ENCODE measurements at regions not wholly inside any gene's neighbourhood (a gene's known extent, or its start where the extent isn't known, plus 50 kb on each side); places are given as distances from the start of the nearest gene placed in this dataset.
A peak's percentile ranks its signal among the peaks of the same experiment; 100 is the strongest.

GRCh38 chr2:200235533-200235932, 71.0 kb upstream of the SPATS2L start:
- H3K4me2 ChIP-seq (ENCODE audit: low read length): no peak overlapping the region
- H3K9me3 Mint-ChIP-seq (ENCODE audit: unreplicated experiment): peaks cover 2% of the 10 kb centered on the region
- no peak overlapping the region for H3K9ac ChIP-seq (ENCODE audit: low read length)
- H2AFZ ChIP-seq (ENCODE audit: low read depth, low read length): no peak overlapping the region
- peaks cover 10% of the 10 kb centered on the region for H3K4me1 Mint-ChIP-seq (ENCODE audit: low read depth, unreplicated experiment)
- H3K36me3 ChIP-seq (ENCODE audit: insufficient read depth, low read length): no peaks in the 10 kb centered on the region
- no peaks in the 10 kb centered on the region for H3K79me2 ChIP-seq (ENCODE audit: insufficient read depth, low read length)
- no peaks in the 10 kb centered on the region for H3K36me3 Mint-ChIP-seq (ENCODE audit: low read depth, unreplicated experiment)
- H3K4me1 ChIP-seq (ENCODE audit: insufficient read depth, low read length): no peaks in the 10 kb centered on the region
- no peak for TF ChIP-seq EZH2 (IDR thresholded peaks at IDR 0.05; ENCODE audit: insufficient read depth, low read length)
- TF ChIP-seq CTCF (IDR thresholded peaks at IDR 0.05; ENCODE audit: insufficient read depth, low read depth, low read length): no peak
- H3K4me3 Mint-ChIP-seq (ENCODE audit: unreplicated experiment): no peak overlapping the region
- no peak for DNase-seq (ENCODE audit: low read depth)
- no peak overlapping the region for H3K27ac ChIP-seq (ENCODE audit: low read depth, low read length)
- no peaks in the 10 kb centered on the region for H3K27me3 Mint-ChIP-seq (ENCODE audit: low read depth, unreplicated experiment)
- H3K27me3 ChIP-seq (ENCODE audit: insufficient read depth, low read length): peaks cover 2% of the 10 kb centered on the region
- H3K4me3 ChIP-seq (ENCODE audit: insufficient read depth, low read depth, low read length): no peak overlapping the region
- no peak for FAIRE-seq
- no peaks in the 10 kb centered on the region for H3K9me3 ChIP-seq (ENCODE audit: insufficient read depth, low read depth, low read length)
- H4K20me1 ChIP-seq (ENCODE audit: insufficient read depth, low read length): no peaks in the 10 kb centered on the region
- no peak overlapping the region for H3K27ac Mint-ChIP-seq (ENCODE audit: unreplicated experiment)

- H3K27me3 Mint-ChIP-seq (ENCODE audit: low read depth, unreplicated experiment): peaks cover 9% of the 10 kb centered on the region
- FAIRE-seq (peak; percentile 29), DNase-seq (ENCODE audit: low read depth) (peak; percentile 49)
- H3K9me3 ChIP-seq (ENCODE audit: insufficient read depth, low read depth, low read length): no peaks in the 10 kb centered on the region
- no peak overlapping the region for H3K4me3 ChIP-seq (ENCODE audit: insufficient read depth, low read depth, low read length)
- H3K27me3 ChIP-seq (ENCODE audit: insufficient read depth, low read length): peaks cover 2% of the 10 kb centered on the region
- no peaks in the 10 kb centered on the region for H4K20me1 ChIP-seq (ENCODE audit: insufficient read depth, low read length)
- no peak overlapping the region for H3K27ac ChIP-seq (ENCODE audit: low read depth, low read length)
- no peaks in the 10 kb centered on the region for H3K9me3 Mint-ChIP-seq (ENCODE audit: unreplicated experiment)
- peaks cover 18% of the 10 kb centered on the region for H3K4me1 Mint-ChIP-seq (ENCODE audit: low read depth, unreplicated experiment)
- no peaks in the 10 kb centered on the region for H3K36me3 ChIP-seq (ENCODE audit: insufficient read depth, low read length)
- peak overlapping the region; percentile 37 for H3K27ac Mint-ChIP-seq (ENCODE audit: unreplicated experiment)
- H3K4me3 Mint-ChIP-seq (ENCODE audit: unreplicated experiment): no peak overlapping the region
- H2AFZ ChIP-seq (ENCODE audit: low read depth, low read length): no peak overlapping the region
- no peaks in the 10 kb centered on the region for H3K36me3 Mint-ChIP-seq (ENCODE audit: low read depth, unreplicated experiment)
- H3K79me2 ChIP-seq (ENCODE audit: insufficient read depth, low read length): no peaks in the 10 kb centered on the region
- TF ChIP-seq CTCF (IDR thresholded peaks at IDR 0.05; ENCODE audit: insufficient read depth, low read depth, low read length) (no peak), EZH2 (IDR thresholded peaks at IDR 0.05; ENCODE audit: insufficient read depth, low read length) (no peak)
- no peak overlapping the region for H3K4me2 ChIP-seq (ENCODE audit: low read length)
- no peak overlapping the region for H3K9ac ChIP-seq (ENCODE audit: low read length)
- H3K4me1 ChIP-seq (ENCODE audit: insufficient read depth, low read length): no peaks in the 10 kb centered on the region
Measured at GRCh38 chr2:200239216-200239615, 67.3 kb upstream of the SPATS2L start.

DNA sequence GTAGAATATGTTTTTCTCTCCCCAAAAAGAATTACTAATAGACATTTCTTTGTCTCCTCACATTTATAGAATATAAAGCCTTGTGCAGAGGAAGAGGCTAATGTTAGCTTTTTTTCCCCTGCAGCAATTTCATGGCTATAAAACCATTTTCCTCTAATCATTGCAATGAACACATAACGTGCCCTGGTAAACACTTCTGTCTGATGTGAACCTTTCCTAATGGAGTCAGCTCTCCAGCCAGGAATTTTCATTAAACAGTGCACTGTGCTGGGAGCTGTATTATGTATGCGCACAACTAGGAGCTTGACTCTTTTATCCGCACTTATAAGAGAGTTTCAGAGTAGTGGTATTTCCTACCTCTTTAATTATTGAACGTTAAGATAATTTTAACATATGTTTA, 63.9 kb upstream of the SPATS2L start:
- H3K27me3 ChIP-seq (ENCODE audit: insufficient read depth, low read length): peaks cover 2% of the 10 kb centered on the region
- no peaks in the 10 kb centered on the region for H3K36me3 ChIP-seq (ENCODE audit: insufficient read depth, low read length)
- no peaks in the 10 kb centered on the region for H3K9me3 ChIP-seq (ENCODE audit: insufficient read depth, low read depth, low read length)
- H4K20me1 ChIP-seq (ENCODE audit: insufficient read depth, low read length): no peaks in the 10 kb centered on the region
- Mint-ChIP-seq H3K9me3 (ENCODE audit: unreplicated experiment) (no peaks in the 10 kb centered on the region), H3K4me3 (ENCODE audit: unreplicated experiment) (no peak overlapping the region), H3K36me3 (ENCODE audit: low read depth, unreplicated experiment) (no peaks in the 10 kb centered on the region), H3K4me1 (ENCODE audit: low read depth, unreplicated experiment) (peaks cover 18% of the 10 kb centered on the region), H3K27ac (ENCODE audit: unreplicated experiment) (no peak overlapping the region), H3K27me3 (ENCODE audit: low read depth, unreplicated experiment) (peaks cover 9% of the 10 kb centered on the region)
- DNase-seq (ENCODE audit: low read depth): no peak
- no peak for FAIRE-seq
- no peak overlapping the region for H3K9ac ChIP-seq (ENCODE audit: low read length)
- no peak overlapping the region for H3K4me3 ChIP-seq (ENCODE audit: insufficient read depth, low read depth, low read length)
- TF ChIP-seq CTCF (IDR thresholded peaks at IDR 0.05; ENCODE audit: insufficient read depth, low read depth, low read length) (no peak), EZH2 (IDR thresholded peaks at IDR 0.05; ENCODE audit: insufficient read depth, low read length) (no peak)
- H2AFZ ChIP-seq (ENCODE audit: low read depth, low read length): no peak overlapping the region
- no peaks in the 10 kb centered on the region for H3K79me2 ChIP-seq (ENCODE audit: insufficient read depth, low read length)
- no peaks in the 10 kb centered on the region for H3K4me1 ChIP-seq (ENCODE audit: insufficient read depth, low read length)
- H3K4me2 ChIP-seq (ENCODE audit: low read length): no peak overlapping the region
- H3K27ac ChIP-seq (ENCODE audit: low read depth, low read length): no peak overlapping the region

All from astrocyte (in vitro differentiated cells and primary cell).